Keratinocyte (primary cell): ENCODE measurements at regions not wholly inside any gene's neighbourhood (a gene's known extent, or its start where the extent isn't known, plus 50 kb on each side); places are given as distances from the start of the nearest gene placed in this dataset.
"Not testable (repeated sequence)": the region's sequence is repeated elsewhere in the genome, so short reads cannot be mapped to it uniquely, and the experiment has no call there.

ENCODE experiments used
- EZH2 ChIP-seq: IDR thresholded peaks from one replicate; pipeline ENCODE4 v1.6.1; 2012; ENCODE audit warnings: inconsistent platforms, mild to moderate bottlenecking, low read length, moderate library complexity
- TF ChIP-seq, protein P1 (sequence below), 3 experiments: IDR thresholded peaks in 1 of 3; conservative IDR thresholded peaks in 1 of 3; optimal IDR thresholded peaks in 1 of 3; 2 replicates in 2 of 3; 3 replicates in 1 of 3; pipeline versions ENCODE3 to v1.5.1; 2011; ENCODE audit warnings: low read length in 3 of 3, mild to moderate bottlenecking in 3 of 3, moderate library complexity in 2 of 3, control low read depth in 1 of 3, inconsistent platforms in 1 of 3; ENCODE audit not compliant: insufficient read depth in 2 of 3; ENCODE audit errors: extremely low read depth in 1 of 3

DNA sequence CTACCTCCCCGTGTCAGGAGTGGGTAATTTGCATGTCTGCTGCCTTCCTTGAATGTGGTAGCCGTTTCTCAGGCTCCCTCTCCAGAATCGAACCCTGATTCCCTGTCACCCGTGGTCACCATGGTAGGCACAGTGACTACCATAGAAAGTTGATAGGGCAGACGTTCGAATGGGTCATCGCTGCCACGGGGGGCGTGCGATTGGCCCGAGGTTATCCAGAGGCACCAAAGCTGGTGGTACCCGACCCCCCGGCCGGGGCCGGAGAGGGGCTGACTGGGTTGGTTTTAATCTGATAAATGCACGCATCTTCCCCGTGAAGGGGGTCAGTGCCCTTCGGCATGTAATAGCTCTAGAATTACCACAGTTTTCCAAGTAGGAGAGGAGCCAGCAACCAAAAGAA lies 770.0 kb upstream of the DEFB115 start:
- TF ChIP-seq, protein P1, sequence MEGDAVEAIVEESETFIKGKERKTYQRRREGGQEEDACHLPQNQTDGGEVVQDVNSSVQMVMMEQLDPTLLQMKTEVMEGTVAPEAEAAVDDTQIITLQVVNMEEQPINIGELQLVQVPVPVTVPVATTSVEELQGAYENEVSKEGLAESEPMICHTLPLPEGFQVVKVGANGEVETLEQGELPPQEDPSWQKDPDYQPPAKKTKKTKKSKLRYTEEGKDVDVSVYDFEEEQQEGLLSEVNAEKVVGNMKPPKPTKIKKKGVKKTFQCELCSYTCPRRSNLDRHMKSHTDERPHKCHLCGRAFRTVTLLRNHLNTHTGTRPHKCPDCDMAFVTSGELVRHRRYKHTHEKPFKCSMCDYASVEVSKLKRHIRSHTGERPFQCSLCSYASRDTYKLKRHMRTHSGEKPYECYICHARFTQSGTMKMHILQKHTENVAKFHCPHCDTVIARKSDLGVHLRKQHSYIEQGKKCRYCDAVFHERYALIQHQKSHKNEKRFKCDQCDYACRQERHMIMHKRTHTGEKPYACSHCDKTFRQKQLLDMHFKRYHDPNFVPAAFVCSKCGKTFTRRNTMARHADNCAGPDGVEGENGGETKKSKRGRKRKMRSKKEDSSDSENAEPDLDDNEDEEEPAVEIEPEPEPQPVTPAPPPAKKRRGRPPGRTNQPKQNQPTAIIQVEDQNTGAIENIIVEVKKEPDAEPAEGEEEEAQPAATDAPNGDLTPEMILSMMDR (optimal IDR thresholded peaks at IDR 0.05 in 1 of 3, IDR thresholded peaks at IDR 0.05 in 1 of 3, conservative IDR thresholded peaks at IDR 0.05 in 1 of 3; ENCODE audit: extremely low read depth in 1 of 3, insufficient read depth in 2 of 3, low read length in 3 of 3): not testable (repeated sequence)
- TF ChIP-seq EZH2: not testable (repeated sequence)
